K562 (cell line): ENCODE measurements at regions not wholly inside any gene's neighbourhood (a gene's known extent, or its start where the extent isn't known, plus 50 kb on each side); places are given as distances from the start of the nearest gene placed in this dataset.

Experiments used
- CHCHD3 ChIP-seq: fragments of 250-450 bp; sonication (Bioruptor Pico); IDR thresholded peaks from 2 replicates; pipeline ENCODE4 v2.1.2; 2022; ENCODE audit warnings: mild to moderate bottlenecking
- CREM ChIP-seq: IDR thresholded peaks from 2 replicates; pipeline ENCODE4 v1.6.1; 2014; ENCODE audit warnings: antibody characterized with exemption, low read depth
- DNMT1 ChIP-seq: fragments of 450-650 bp; IDR thresholded peaks from 2 replicates; pipeline ENCODE4 v1.6.1; 2016; ENCODE audit warnings: antibody characterized with exemption, mild to moderate bottlenecking
- ESRRA ChIP-seq: fragments of 450-650 bp; IDR thresholded peaks from 2 replicates; pipeline ENCODE4 v1.6.1; 2014; ENCODE audit warnings: low read depth, mild to moderate bottlenecking, moderate library complexity, borderline replicate concordance
- GATAD2B ChIP-seq: fragments of 450-650 bp; IDR thresholded peaks from 2 replicates; pipeline ENCODE4 v1.6.1; 2017; ENCODE audit warnings: mild to moderate bottlenecking, borderline replicate concordance
- MCM5 ChIP-seq: fragments of 450-650 bp; IDR thresholded peaks from 2 replicates; pipeline ENCODE4 v1.6.1; 2016; ENCODE audit warnings: low read depth
- NCOA4 ChIP-seq: fragments of 450-650 bp; IDR thresholded peaks from 2 replicates; pipeline ENCODE4 v1.6.1; 2018; ENCODE audit warnings: mild to moderate bottlenecking; ENCODE audit not compliant: partially characterized antibody
- PCBP2 ChIP-seq: fragments of 200-400 bp; formaldehyde crosslinking; IDR thresholded peaks from 2 replicates; pipeline ENCODE4 v1.6.1; 2018; ENCODE audit warnings: low read length, low read depth, mild to moderate bottlenecking, moderate library complexity; ENCODE audit not compliant: poor library complexity, severe bottlenecking
- RBFOX2 ChIP-seq: fragments of 200-400 bp; formaldehyde crosslinking; IDR thresholded peaks from 2 replicates; pipeline ENCODE4 v1.6.1; 2017; ENCODE audit warnings: low read depth, mild to moderate bottlenecking, low read length, moderate library complexity
- RNF219 ChIP-seq: fragments of 250-450 bp; sonication (Bioruptor Pico); IDR thresholded peaks from 2 replicates; pipeline ENCODE4 v1.5.0; 2022; ENCODE audit warnings: mild to moderate bottlenecking
- SOX6 ChIP-seq: fragments of 450-650 bp; IDR thresholded peaks from 2 replicates; pipeline ENCODE4 v1.6.1; 2014; ENCODE audit warnings: mild to moderate bottlenecking
- SP1 ChIP-seq: sonication (generic); formaldehyde crosslinking; IDR thresholded peaks from 2 replicates; pipeline ENCODE4 v1.8.1; 2022; ENCODE audit warnings: mild to moderate bottlenecking, missing genetic modification reagents
- STAT6 ChIP-seq: sonication (generic); formaldehyde crosslinking; IDR thresholded peaks from 2 replicates; pipeline ENCODE4 v1.8.1; 2023; ENCODE audit warnings: mild to moderate bottlenecking, missing genetic modification reagents
- TSHZ1 ChIP-seq: fragments of 250-450 bp; sonication (Bioruptor Pico); IDR thresholded peaks from 2 replicates; pipeline ENCODE4 v1.4.0; 2020; ENCODE audit warnings: mild to moderate bottlenecking, moderate library complexity
- ZNF212 ChIP-seq: fragments of 450-650 bp; formaldehyde crosslinking; IDR thresholded peaks from 2 replicates; pipeline ENCODE4 v1.4.0; 2020; ENCODE audit warnings: mild to moderate bottlenecking
- ZNF57 ChIP-seq: fragments of 450-650 bp; formaldehyde crosslinking; IDR thresholded peaks from 2 replicates; pipeline ENCODE4 v1.4.0; 2020; ENCODE audit warnings: mild to moderate bottlenecking, moderate library complexity
- ZNF583 ChIP-seq: fragments of 250-450 bp; sonication (Bioruptor Pico); IDR thresholded peaks from 2 replicates; pipeline ENCODE4 v1.4.0; 2020
- TF ChIP-seq, protein P1 (sequence below), 2 experiments: fragments of 450-650 bp; IDR thresholded peaks; 2 replicates each; pipeline ENCODE4 v1.6.1; 2018; ENCODE audit warnings: mild to moderate bottlenecking in 2 of 2, low read depth in 1 of 2; ENCODE audit not compliant: partially characterized antibody in 2 of 2

DNA sequence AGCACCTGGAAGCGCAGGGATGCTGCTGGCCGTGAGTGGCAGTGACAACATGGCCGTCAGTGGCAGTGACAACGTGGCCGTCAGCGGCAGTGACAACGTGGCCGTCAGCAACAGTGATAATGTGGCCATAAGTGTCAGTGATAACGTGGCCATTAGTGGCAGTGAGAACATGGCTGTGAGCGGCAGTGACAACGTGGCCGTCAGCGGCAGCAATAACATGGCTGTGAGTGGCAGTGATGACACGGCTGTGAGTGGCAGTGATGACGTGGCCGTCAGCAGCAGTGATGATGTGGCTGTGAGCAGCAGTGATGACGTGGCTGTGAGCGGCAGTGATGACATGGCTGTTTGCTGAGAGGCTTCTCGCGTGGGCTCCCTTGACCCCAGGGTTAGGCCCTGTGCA, 169.8 kb downstream of the ERMARD start (continued):
- no peak for TF ChIP-seq STAT6 (CRISPR knock-in tag)
- TF ChIP-seq TSHZ1 (CRISPR knock-in tag) = no peak
- no peak for TF ChIP-seq ZNF212 (CRISPR knock-in tag)
- TF ChIP-seq RBFOX2 = peak; percentile 42; the same call in 1 of the 2 replicates
- no peak for TF ChIP-seq GATAD2B
- no peak for TF ChIP-seq SOX6
- TF ChIP-seq PCBP2 = no peak
- no peak for TF ChIP-seq MCM5
- no peak for TF ChIP-seq NCOA4
- TF ChIP-seq RNF219 (CRISPR knock-in tag) = no peak
- no peak for TF ChIP-seq ZNF583 (CRISPR knock-in tag)
- no peak for TF ChIP-seq ZNF57 (CRISPR knock-in tag)
- TF ChIP-seq DNMT1 = no peak
- TF ChIP-seq ESRRA = peak; percentile 35; the same call in 1 of the 2 replicates
- TF ChIP-seq CHCHD3 = no peak
- TF ChIP-seq SP1 = no peak
- TF ChIP-seq CREM = peak; percentile 95
- TF ChIP-seq, protein P1, sequence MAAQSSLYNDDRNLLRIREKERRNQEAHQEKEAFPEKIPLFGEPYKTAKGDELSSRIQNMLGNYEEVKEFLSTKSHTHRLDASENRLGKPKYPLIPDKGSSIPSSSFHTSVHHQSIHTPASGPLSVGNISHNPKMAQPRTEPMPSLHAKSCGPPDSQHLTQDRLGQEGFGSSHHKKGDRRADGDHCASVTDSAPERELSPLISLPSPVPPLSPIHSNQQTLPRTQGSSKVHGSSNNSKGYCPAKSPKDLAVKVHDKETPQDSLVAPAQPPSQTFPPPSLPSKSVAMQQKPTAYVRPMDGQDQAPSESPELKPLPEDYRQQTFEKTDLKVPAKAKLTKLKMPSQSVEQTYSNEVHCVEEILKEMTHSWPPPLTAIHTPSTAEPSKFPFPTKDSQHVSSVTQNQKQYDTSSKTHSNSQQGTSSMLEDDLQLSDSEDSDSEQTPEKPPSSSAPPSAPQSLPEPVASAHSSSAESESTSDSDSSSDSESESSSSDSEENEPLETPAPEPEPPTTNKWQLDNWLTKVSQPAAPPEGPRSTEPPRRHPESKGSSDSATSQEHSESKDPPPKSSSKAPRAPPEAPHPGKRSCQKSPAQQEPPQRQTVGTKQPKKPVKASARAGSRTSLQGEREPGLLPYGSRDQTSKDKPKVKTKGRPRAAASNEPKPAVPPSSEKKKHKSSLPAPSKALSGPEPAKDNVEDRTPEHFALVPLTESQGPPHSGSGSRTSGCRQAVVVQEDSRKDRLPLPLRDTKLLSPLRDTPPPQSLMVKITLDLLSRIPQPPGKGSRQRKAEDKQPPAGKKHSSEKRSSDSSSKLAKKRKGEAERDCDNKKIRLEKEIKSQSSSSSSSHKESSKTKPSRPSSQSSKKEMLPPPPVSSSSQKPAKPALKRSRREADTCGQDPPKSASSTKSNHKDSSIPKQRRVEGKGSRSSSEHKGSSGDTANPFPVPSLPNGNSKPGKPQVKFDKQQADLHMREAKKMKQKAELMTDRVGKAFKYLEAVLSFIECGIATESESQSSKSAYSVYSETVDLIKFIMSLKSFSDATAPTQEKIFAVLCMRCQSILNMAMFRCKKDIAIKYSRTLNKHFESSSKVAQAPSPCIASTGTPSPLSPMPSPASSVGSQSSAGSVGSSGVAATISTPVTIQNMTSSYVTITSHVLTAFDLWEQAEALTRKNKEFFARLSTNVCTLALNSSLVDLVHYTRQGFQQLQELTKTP (IDR thresholded peaks at IDR 0.05; ENCODE audit: low read depth in 1 of 2, partially characterized antibody in 2 of 2) = no peak
